Stimulated activated CD4-positive, alpha-beta T cell treated with anti-CD3 and anti-CD28 coated beads, Interleukin-4, amount 100 ng/mL, for 24 hours (primary cell): ENCODE measurements at regions not wholly inside any gene's neighbourhood (a gene's known extent, or its start where the extent isn't known, plus 50 kb on each side); places are given as distances from the start of the nearest gene placed in this dataset.
A peak's percentile ranks its signal among the peaks of the same experiment; 100 is the strongest.
"Not testable (repeated sequence)": the region's sequence is repeated elsewhere in the genome, so short reads cannot be mapped to it uniquely, and the experiment has no call there.

Experiments
- DNase-seq: peaks from one replicate; pipeline ENCODE4 v3.0.0-alpha.2; 2020

DNA sequence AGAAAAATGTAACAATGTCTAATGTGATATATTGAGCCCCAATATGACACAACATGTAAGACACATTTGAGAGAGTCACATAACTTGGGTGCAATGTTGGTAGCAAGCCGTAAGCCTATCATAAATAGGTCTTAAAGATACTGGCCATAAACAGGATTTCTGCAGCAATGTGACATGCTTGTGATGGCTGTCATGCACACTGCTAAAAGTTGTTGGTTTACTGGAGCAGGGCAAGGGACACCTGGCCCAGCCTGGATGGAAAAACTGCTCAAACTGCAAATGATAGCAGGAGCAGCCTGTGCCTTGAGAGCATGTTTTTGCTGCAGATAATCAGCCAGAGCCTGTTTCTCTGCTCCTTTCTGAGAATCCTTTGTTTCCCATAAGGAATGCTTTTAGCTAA lies 136.7 kb upstream of the ZNF91 start:
- no peak for DNase-seq

DNA sequence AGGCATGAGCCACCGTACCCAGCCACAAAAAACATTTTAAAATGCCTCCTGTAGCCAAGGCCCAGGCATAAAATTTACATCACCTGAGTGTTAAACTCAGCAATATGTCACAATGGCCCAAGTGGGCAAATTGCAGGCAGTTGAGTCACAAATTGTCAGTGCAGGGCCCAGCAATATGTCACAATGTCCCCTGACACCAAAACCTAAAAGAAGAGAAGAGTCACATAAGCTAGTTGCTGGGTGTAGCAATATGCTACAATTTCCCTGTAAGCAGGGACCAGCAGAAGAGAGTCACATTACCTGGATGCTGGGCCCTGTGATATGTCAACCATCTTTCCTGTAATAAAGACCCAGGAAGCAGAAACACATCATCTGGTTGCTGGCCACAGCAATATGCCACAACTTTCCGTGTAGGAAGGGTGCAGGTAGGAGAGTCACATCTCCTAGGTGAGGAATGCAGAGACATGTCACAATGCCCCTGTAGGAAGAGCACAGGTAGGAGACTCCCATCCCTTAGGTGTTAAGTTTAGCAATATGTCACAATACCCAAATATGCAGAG lies 136.0 kb upstream of the ZNF91 start:
- DNase-seq, result no peak

DNA sequence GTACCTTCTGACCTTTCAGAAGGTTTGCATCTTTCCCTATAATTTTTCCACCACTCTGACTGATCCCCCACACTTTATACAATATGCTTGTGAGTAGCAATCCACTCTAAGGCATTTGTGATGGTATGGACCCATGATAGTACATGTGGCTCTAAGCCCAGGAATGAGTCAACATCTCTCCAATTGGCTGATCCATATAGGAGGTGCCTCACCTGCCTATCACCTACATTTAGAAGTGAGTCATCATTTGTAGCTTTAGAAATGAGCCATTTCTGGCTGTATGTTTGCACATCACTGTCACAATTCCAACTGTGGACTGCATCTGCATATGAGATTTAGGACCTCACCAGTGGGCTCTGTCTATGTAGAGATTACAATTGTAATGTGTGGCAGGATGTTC lies 133.1 kb upstream of the ZNF91 start:
- DNase-seq, result no peak

DNA sequence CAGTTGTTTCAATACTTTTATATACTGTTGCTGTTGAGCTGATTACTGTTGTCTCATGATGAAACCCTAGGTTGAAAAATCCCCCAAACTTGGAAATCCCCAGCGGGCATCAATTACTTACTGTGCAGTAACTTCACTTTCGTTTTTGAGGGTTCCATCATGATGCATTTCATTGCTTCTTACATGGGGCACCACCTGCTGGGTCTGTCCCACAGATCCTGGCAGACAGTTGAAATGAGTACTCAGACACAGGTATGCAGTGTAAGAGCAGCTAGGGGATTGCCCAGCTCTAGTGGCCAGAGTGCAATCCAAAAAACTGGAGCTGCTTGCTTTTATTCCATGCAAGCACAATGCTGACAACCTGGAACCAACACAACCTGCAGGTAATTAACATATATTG lies 132.5 kb upstream of the ZNF91 start:
- peak; percentile 3 for DNase-seq

DNA sequence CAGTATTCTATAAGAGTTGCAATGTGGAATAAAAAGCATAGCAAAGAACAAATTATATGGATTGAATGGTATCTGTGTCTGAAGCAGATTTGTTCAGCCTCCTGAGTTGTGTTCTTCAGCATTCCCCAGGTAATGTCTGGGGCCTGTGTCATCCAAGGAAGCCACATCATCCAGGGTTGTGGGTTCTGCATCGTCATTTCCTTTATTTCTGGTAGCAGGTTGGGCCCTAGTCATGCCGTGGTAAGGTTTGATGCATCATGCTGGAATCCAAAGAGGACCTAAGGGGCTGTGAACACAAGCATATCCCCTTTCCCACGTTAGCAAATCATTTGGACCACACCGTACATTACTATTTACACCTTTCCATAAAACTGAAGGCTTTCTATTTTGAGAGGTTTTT lies 131.0 kb upstream of the ZNF91 start:
- no peak for DNase-seq

DNA sequence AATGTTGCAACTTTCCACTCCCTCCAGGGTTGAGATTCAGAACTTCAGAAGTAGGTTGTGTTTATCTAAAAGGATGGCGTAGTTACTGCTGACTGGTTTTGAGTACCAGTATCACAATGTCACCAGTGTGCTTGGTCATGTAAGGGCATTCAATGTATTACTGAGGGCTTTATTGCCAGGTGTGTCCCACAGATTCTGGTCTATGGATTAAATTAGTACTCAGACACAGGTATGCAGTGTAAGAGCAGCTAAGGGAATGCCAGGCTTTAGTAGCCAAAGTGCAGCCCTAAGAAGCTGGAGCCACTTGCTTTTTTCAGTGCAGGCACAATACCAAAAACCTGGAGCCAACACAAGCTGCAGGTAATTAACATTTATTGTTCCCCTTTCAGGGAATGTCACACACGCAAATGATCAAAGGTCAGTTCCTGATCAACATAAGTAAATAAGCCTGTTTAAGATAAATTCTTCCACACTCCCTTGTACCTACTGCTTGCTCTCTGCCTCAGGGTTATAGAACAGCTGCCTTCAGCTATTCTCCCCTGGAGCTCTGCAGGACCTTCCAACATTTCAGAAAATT lies 130.1 kb upstream of the ZNF91 start:
- no peak for DNase-seq

DNA sequence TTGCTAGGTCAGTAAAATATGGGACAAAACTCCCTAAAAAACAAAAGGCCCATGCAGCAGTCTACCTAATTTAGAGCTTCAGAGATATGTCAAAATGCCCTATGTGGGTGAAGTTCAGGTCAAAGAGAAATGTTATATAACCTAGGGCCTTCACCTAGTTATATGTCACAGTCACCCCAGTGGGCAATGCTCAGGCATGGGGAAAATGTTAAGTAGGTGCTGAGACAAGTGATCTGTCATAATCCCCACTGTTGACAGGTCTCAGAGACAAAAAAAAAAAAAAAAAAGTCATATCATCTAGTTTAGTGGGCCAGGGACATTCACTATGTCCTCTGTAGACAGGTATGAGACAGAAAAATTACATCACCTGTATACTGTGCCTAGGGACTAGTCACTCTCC lies 128.6 kb upstream of the ZNF91 start:
- DNase-seq, result no peak

DNA sequence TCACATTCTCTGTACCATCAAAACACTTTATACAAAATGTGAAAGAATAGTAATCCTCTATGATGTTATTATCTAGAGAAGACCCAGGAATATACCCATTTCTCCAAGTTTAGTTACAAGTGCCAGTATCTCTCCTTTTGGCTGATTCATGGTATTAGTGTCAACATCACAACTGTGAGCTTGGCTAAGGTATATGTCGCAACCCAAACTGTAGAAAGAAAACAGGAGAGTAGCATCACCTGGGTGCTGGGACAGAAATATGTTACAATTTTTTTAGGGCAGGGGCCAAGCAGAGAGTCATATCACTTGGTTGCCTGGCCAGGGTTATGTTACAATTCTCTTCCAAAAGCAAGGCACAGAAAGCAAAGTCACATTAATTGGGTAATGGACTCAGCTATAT lies 127.2 kb upstream of the ZNF91 start:
- no peak for DNase-seq

DNA sequence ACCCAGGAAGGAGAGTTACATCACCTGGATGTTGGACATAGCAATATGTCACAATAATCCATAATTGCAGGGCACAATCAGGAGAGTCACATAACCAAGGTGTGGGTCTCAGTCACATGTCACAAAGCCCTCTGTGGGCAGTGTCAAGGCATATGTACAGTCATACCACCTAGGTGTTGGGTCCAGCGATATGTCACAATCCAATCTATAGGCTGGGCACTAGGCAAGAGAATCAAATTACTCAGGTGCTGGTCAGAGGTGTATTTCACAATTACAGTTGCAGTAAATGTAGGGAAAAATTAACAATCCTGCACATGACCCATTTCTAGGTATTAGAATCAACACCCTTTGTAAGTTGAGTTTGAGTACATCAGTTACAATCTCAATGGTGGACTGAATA lies 126.2 kb upstream of the ZNF91 start:
- DNase-seq, result no peak

DNA sequence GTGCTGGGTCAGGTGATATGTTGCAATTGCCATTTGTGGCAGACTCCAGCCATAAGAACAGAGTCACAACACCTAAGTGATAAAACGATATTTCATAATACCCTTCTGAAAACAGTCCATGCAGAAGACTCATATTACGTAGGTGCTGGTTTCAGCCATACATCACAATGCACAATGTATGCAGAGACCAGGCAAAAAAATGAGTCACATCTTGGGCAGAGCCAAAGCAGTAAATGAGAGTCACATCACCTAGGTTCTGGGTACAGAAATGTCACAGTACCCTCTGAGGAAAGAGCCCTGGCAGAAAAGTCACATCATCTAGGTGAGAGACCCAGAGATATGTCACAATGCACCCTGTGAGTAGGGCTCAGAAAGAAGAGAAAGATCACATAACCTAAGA lies 125.2 kb upstream of the ZNF91 start:
- no peak for DNase-seq

DNA sequence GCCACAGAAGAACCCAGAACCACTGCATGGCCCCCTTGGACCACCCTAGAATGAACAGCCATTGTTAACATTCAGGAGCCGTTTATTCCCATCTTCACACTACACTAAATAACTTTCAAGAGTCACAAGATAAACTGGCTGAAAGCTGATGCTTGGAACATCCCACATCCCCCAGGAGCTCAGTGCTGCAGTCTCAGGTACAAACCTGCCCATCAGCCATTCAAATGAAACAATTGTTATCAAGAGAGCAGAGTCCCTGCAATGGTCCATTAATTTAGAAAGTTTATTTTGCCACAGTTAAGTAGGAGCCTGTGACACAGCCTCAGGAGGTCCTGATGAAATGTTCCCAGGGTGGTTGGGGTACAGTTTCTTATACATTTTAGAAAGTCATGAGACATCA lies 123.8 kb upstream of the ZNF91 start:
- DNase-seq, result no peak

DNA sequence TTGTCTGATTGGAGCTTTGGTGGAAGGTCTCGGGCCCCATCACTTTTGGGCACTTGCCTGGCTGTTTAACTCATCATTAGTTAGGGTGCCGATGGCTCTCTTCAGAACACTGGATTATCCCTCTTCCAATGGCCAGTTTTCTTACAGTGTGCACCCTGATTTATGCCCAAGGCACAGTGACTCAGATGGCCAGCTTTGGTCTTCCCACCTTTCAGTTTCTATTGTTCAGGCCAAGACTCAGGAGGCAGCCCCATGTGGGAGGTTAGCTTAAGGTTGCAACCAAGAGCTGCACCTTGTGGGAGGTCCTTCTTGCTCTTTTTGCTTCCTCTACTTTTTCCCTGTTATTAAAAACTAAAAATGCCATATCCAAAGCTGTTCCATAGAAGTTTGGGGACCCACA lies 121.0 kb upstream of the ZNF91 start:
- no peak for DNase-seq

DNA sequence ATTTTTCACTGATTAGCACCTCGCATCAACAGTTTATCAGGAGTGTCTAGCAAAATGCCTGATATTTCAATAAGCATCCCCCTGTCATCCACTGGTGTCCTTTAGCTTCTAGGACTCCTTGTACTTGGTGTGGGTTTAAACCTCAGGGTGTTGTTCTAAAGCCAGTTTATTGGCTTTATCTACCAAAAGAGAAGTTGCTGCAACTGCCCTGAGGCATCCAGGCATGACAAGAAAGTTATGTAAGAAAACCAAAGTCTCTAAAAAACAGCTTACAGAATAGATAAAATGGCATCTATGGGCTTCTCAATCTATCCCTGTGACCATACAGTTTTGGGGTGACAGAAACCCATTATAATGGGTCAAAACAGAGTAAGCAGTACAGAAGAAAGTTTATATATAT lies 120.3 kb upstream of the ZNF91 start:
- DNase-seq, result no peak

DNA sequence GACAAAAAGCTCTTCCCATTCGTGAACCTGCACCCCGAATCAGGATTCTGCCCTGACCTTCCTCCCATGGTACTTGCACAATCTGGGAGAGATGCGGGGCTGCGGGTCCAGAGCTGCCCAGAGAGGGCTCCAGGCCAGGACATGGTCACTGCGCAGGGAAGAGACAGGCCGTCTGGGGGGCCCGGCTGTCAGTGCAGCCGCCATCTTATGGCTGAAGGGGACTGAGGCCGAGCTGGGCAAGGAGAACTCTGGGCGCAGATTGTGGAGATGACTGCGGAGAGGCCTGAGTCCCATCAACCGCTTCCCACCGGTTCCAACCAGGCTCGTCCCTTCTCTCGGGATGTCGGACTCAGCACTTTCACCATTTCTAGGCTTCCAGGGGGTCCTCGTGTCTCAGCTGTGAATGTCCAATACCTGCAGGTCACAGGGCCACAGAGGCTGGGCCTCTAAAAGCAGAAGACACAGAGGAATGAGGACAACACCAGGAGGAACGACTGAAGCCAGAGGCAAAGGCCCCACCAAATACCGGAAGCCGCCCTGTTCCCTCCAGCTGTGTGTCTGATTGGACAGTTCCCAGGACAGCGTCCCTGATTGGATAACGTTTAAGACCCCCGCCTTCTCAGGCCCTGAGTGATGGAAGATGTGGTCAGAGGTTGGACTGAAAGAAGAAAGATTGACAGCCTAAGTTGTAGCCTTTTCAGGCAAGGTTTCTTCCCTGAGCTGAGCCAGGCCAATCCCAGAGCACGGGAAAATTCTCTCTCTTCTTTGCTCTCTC lies 117.1 kb upstream of the ZNF91 start:
- no peak for DNase-seq

DNA sequence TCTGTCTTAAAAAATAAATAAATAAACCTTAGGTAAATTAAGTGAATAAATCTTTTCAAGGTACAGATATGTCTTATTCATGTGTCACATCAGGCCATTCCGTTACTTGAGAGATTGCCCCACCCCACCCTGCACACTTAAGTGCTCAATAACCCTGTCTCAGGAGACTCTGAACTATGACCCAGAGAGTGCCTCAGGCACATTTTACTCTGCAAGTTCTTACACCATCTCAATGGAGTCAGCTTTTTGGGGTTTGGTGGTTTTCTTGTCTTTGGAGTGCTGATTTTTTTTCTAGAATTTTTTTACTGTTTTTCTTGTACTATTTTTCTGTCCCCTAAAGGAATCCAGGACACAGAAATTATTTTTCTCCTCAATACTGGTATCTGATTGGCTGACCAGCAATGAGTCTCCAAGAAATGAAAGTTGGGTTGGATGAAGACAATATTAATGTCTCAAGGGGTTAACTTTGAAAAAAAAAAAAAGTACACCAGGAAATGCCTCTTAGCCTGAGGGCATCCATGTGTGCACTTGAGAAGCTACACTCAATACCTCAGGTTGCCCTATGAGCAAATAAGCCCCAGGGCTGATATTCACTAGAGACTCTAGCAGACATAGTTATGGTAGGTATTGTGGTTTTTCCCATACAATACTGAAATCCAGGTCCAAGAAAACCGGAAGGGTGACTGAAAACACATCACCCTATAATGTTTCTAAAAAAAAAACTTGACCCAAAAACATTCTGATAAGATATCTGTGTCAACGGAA lies 114.6 kb upstream of the ZNF91 start:
- DNase-seq, result no peak

DNA sequence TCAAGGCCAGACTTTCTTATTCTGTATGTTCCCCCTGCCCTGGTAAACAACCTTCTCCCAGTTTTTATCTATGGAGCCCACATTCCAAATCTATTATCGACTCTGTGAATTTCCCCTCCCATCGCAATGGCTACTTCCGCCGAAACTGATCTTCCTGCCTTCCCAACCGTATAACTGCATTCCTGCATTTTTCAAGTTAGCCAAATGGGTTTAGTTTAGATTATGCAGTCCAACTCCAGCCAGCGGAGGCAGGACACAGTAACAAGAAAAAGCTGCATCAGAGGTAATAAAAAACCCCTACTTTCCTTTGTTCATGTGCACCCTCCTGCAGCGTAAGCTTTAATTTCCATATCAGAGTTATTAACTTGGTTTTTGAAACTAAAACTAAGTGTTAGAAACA lies 112.2 kb upstream of the ZNF91 start:
- no peak for DNase-seq

DNA sequence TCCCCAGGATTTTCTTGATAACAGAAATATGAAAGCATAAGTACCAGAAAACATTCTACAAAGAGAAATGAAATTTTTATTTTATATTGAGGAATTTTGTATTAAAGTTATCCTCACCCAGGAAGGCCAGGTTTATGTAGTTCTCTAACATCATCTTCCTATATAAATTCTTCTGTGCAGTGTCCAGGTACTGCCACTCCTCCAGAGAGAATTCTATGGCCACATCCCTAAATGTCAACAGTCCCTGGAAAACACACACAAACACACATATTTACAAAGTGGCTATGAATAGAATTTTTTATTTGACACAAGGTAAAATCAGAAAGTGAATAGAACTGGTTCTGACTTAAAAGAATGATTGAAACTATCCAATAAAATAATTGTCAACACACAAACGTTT lies 110.5 kb upstream of the ZNF91 start:
- DNase-seq, result no peak

DNA sequence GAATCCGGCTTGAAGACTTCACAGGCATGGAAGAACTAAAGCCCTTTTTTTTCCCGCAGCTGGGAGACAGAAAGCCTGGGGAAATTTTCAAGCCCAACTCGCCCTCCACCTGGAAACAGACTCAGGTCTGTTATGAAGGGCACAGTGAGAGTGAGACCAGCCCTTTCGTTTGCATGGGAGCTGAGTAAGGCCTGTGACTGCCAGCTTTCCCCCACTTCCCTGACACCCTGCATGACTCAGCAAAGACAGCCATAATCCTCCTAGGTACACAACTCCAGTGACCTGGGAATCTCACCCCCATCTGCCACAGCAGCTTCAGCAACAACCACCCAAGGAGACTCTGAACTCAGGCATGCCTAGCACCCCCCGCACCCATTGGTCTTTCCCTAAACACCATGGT lies 87.6 kb upstream of the ZNF91 start:
- DNase-seq, result no peak

DNA sequence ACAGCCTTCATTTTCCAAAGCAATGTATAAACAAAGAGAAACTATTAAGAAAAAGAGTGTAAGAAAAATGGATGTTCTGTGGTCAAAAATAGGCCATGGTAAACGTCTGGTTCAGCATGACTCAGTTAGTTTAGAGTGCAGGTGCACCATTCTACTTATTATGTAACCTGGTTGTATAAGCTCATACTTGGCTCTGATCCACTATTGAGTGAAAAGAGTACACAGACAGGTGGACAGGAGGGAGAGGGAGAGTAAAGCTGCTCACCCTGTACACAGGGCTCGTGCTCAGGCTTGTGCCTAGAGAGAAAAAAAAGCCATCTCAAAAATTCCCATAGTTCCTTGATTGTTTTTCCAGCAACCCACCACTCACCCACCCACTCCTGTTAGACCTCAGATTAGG lies 85.8 kb upstream of the ZNF91 start:
- DNase-seq, result no peak

DNA sequence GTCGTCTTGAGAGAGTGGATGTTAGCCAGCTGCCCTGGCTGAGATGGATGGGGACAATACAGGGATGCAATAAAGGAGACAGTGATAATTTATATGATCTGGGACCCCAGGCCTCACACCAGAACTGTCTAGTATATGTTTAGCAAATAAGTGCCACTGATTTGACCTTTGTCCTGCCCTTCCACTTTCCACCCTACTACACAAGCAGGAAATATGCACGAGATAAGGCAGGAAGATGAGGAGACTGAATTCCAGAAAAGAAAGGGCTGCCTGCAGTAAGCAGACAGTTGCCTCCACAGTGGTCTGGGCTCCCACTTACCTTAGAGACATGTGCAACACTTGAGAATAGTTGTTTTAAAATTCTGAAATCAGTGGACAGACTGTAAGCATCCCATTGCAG lies 80.2 kb upstream of the ZNF91 start:
- DNase-seq, result no peak

DNA sequence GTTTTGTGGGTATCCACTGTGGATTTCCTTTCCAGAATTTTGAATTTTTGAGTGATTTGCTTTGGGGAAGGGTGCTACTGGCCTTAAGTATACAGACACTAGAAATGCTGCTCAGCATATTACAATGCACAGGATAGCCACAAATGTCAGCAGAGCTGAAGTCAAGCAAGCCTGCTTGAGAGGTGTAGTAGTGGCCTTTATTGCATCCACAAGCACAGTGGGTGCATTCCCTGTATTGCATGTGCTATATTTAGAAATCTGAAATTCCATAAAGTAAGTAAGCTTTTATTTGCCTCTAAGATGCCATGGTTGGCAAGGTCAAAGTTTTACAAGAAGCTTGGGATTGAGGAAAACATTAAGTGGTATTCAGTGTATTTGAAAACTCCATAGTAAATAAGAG lies 79.5 kb upstream of the ZNF91 start:
- no peak for DNase-seq

DNA sequence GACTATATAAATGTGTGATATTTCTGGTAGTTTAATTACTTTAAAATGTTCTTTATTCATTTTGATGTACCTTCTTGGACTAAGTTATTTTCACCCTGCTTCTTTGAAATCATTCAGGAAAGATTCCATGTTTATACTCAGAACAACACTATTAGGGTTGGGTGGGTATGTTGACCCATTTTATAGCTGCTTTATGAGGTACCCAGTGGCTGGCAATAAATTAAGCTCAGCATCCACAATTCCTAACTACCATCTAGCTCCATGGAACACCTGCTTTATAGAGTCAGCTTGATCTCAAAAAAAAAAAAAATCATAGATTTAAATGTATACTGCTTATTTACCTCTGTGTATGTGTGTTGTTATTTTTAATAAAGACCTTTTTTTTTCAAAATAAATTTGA lies 78.9 kb upstream of the ZNF91 start:
- no peak for DNase-seq

DNA sequence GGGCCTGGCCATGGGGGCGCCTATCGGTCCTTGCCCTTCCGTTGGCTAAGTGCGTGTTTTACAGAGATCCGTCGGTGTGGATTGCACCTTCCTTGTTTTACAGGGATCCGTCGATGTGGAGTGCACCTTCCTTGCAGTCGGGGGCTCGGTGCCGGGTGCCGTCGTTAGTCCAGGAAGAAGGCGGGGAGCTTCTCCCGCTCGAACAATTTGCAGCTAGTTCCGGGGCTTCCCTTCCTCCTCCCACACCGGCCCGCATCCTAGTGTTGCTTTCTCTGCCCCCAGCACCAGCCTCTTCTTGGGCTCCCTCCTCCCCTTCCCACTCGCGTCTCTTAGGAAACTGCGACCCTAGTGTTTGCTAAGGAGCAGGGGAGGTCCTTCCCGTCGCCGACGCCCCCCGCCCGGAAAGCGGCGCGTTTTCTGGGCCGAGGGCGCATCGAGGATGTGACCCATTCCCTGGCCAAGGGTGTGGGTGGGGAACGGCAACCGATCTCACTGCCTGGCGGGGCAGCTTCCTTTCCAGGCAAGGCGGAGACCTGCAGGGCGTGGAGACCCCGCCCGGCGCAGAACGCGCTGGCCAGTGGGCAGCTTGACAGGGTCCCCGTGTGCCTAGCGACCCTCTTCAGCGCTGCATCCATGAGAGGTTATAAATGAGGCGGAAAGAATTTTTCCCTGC lies 75.7 kb upstream of the ZNF91 start:
- DNase-seq, result no peak

DNA sequence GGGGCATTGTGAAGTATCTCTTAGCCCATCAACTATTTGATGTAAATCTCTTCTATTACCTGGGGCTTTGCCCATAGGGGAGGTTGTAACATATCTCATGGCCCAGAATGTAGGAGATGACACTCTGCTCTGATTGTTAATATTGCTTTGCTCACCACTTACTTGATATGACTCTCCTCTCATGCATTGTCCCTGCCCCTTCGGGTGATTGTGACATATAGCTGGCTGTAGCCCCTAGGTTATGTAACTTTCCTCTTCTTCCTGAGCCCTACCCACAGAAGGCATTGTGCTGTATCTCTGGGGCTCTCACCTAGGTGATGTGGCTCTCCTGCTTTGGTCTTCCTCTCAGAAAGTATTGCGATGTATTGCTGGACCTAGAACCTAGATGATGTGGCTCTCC lies 69.1 kb upstream of the ZNF91 start:
- DNase-seq, result not testable (repeated sequence)
